IMR-90 (cell line): ENCODE measurements at regions not wholly inside any gene's neighbourhood (a gene's known extent, or its start where the extent isn't known, plus 50 kb on each side); places are given as distances from the start of the nearest gene placed in this dataset.

Source experiments
- ATAC-seq: fragments of 200-7000 bp; cut with Tn5 transposase; 2 replicates; pipeline ENCODE4 v1.9.1; 2020; ENCODE audit warnings: low read depth, mild to moderate bottlenecking, moderate library complexity
- BruUV-seq: library from RNA; stranded (reverse); fragments of 400-500 nt; replicated peaks from 2 replicates; lab custom pipeline; 2021; lab: Mats Ljungman, UMichigan
- CTCF ChIA-PET: fragments of 300-600 bp; formaldehyde crosslinking; extraction: SDS; loops from one replicate; lab custom pipeline; 2021; ENCODE audit warnings: antibody characterized with exemption; lab: Yijun Ruan, JAX
- POLR2A ChIA-PET: fragments of 300-600 bp; sonication (Branson Sonifier 250); formaldehyde crosslinking; loops from one replicate; lab custom pipeline; 2022; ENCODE audit warnings: antibody characterized with exemption; ENCODE audit not compliant: unreplicated experiment; lab: Charles Lee
- DNase-seq: peaks from one replicate; pipeline ENCODE4 v3.0.0; 2013
- H2AFZ ChIP-seq: replicated peaks from 2 replicates; pipeline ENCODE3; 2013; ENCODE audit warnings: low read length, mild to moderate bottlenecking; ENCODE audit not compliant: poor library complexity
- H2AK5ac ChIP-seq: 2 replicates; pipeline ENCODE4 v1.6.1; 2013; ENCODE audit warnings: low read depth, low read length, inconsistent platforms
- H2AK9ac ChIP-seq: replicated peaks from 2 replicates; pipeline ENCODE3; 2013; ENCODE audit warnings: mild to moderate bottlenecking, low read depth, low read length, moderate library complexity; ENCODE audit not compliant: poor library complexity
- H2BK120ac ChIP-seq: 2 replicates; pipeline ENCODE4 v1.6.1; 2013; ENCODE audit warnings: low read depth, low read length, inconsistent platforms
- H2BK15ac ChIP-seq: 3 replicates; pipeline ENCODE4 v1.6.1; 2013; ENCODE audit warnings: low read depth, low read length, inconsistent platforms
- H2BK20ac ChIP-seq: 2 replicates; pipeline ENCODE4 v1.6.1; 2013; ENCODE audit warnings: low read depth, mild to moderate bottlenecking, inconsistent platforms, low read length, moderate library complexity
- H2BK5ac ChIP-seq: 2 replicates; pipeline ENCODE4 v1.6.1; 2013; ENCODE audit warnings: mild to moderate bottlenecking, low read depth, low read length, inconsistent platforms; ENCODE audit not compliant: poor library complexity, severe bottlenecking
- H3K14ac ChIP-seq: replicated peaks from 2 replicates; pipeline ENCODE4 v1.6.1; 2013; ENCODE audit warnings: low read depth, low read length, inconsistent platforms
- H3K18ac ChIP-seq: 2 replicates; pipeline ENCODE4 v1.6.1; 2013; ENCODE audit warnings: low read depth, low read length, control low read depth
- H3K23ac ChIP-seq: 2 replicates; pipeline ENCODE4 v1.6.1; 2013; ENCODE audit warnings: low read depth, low read length, inconsistent platforms
- H3K27ac ChIP-seq: 2 replicates; pipeline ENCODE4 v1.5.1; 2013; ENCODE audit warnings: mild to moderate bottlenecking, control low read depth, low read length; ENCODE audit not compliant: insufficient read depth
- H3K27me3 ChIP-seq: 2 replicates; pipeline ENCODE4 v1.6.1; 2013; ENCODE audit warnings: low read length; ENCODE audit not compliant: control insufficient read depth, insufficient read depth
- H3K36me3 ChIP-seq: 2 replicates; pipeline ENCODE4 v1.6.1; 2013; ENCODE audit warnings: low read length, mixed read lengths; ENCODE audit not compliant: control insufficient read depth, insufficient read depth
- H3K4ac ChIP-seq: 2 replicates; pipeline ENCODE4 v1.6.1; 2013; ENCODE audit warnings: low read depth, low read length, inconsistent platforms
- H3K4me1 ChIP-seq: 2 replicates; pipeline ENCODE4 v1.6.1; 2013; ENCODE audit warnings: low read length, mixed read lengths; ENCODE audit not compliant: control insufficient read depth, insufficient read depth
- H3K4me2 ChIP-seq: 2 replicates; pipeline ENCODE4 v1.6.1; 2013; ENCODE audit warnings: low read depth, mild to moderate bottlenecking, control low read depth, low read length, moderate library complexity
- H3K4me3 ChIP-seq: 2 replicates; pipeline ENCODE4 v1.5.1; 2013; ENCODE audit warnings: low read depth, mild to moderate bottlenecking, control low read depth, low read length, moderate library complexity; ENCODE audit not compliant: insufficient read depth
- H3K56ac ChIP-seq: 2 replicates; pipeline ENCODE4 v1.6.1; 2013; ENCODE audit warnings: low read length, inconsistent platforms; ENCODE audit not compliant: insufficient read depth; ENCODE audit errors: extremely low read depth
- H3K79me1 ChIP-seq, 2 experiments: 2 replicates each; pipeline ENCODE4 v1.6.1; 2013; ENCODE audit warnings: low read length in 2 of 2, inconsistent platforms in 1 of 2, low read depth in 1 of 2
- H3K9ac ChIP-seq: 2 replicates; pipeline ENCODE4 v1.6.1; 2013; ENCODE audit warnings: low read depth, low read length, control low read depth
- H3K9me1 ChIP-seq: 2 replicates; pipeline ENCODE4 v1.6.1; 2013; ENCODE audit warnings: low read length, inconsistent platforms; ENCODE audit not compliant: insufficient read depth
- H3K9me3 ChIP-seq: 2 replicates; pipeline ENCODE4 v1.6.1; 2013; ENCODE audit warnings: low read length; ENCODE audit not compliant: control insufficient read depth, insufficient read depth
- H4K20me1 ChIP-seq: 2 replicates; pipeline ENCODE4 v1.6.1; 2013; ENCODE audit warnings: low read length, inconsistent platforms; ENCODE audit not compliant: insufficient read depth
- H4K5ac ChIP-seq: 2 replicates; pipeline ENCODE4 v1.6.1; 2013; ENCODE audit warnings: mild to moderate bottlenecking, low read depth, low read length, control low read depth
- H4K8ac ChIP-seq, 2 experiments: 2 replicates each; pipeline ENCODE4 v1.6.1; 2013; ENCODE audit warnings: low read depth in 2 of 2, low read length in 2 of 2, control low read depth in 1 of 2, inconsistent platforms in 1 of 2
- H4K91ac ChIP-seq: 2 replicates; pipeline ENCODE4 v1.6.1; 2013; ENCODE audit warnings: low read depth, low read length, inconsistent platforms; ENCODE audit not compliant: insufficient read depth
- BHLHE40 ChIP-seq: fragments of 150-350 bp; IDR thresholded peaks from 2 replicates; pipeline ENCODE4 v1.6.1; 2016; ENCODE audit warnings: mild to moderate bottlenecking, low read depth, low read length
- CEBPB ChIP-seq: IDR thresholded peaks from 2 replicates; pipeline ENCODE4 v1.6.1; 2012; ENCODE audit warnings: low read depth, low read length, improper control_type of control experiment
- CHD1 ChIP-seq: IDR thresholded peaks from 2 replicates; pipeline ENCODE4 v1.6.1; 2012; ENCODE audit warnings: low read depth, low read length, improper control_type of control experiment
- FOS ChIP-seq: fragments of 150-350 bp; IDR thresholded peaks from 2 replicates; pipeline ENCODE4 v1.6.1; 2016; ENCODE audit warnings: low read depth, low read length
- MAFK ChIP-seq: IDR thresholded peaks from 2 replicates; pipeline ENCODE4 v1.6.1; 2012; ENCODE audit warnings: low read depth, low read length, improper control_type of control experiment
- MAZ ChIP-seq: IDR thresholded peaks from 2 replicates; pipeline ENCODE4 v1.6.1; 2012; ENCODE audit warnings: low read depth, mild to moderate bottlenecking, low read length, improper control_type of control experiment, moderate library complexity, borderline replicate concordance
- MXI1 ChIP-seq: IDR thresholded peaks from 2 replicates; pipeline ENCODE4 v1.6.1; 2012; ENCODE audit warnings: low read depth, mild to moderate bottlenecking, low read length, moderate library complexity, borderline replicate concordance
- NFE2L2 ChIP-seq: fragments of 150-350 bp; IDR thresholded peaks from 2 replicates; pipeline ENCODE4 v1.6.1; 2016; ENCODE audit warnings: low read depth, mild to moderate bottlenecking, low read length
- POLR2A ChIP-seq: IDR thresholded peaks from 2 replicates; pipeline ENCODE4 v1.6.1; 2012; ENCODE audit warnings: mild to moderate bottlenecking, low read depth, low read length
- RAD21 ChIP-seq: IDR thresholded peaks from 2 replicates; pipeline ENCODE4 v1.6.1; 2012; ENCODE audit warnings: low read length, improper control_type of control experiment
- RCOR1 ChIP-seq: IDR thresholded peaks from 2 replicates; pipeline ENCODE4 v1.6.1; 2012; ENCODE audit warnings: mild to moderate bottlenecking, low read length, improper control_type of control experiment; ENCODE audit not compliant: insufficient replicate concordance
- RFX5 ChIP-seq: IDR thresholded peaks from 2 replicates; pipeline ENCODE4 v1.8.0; 2012; ENCODE audit warnings: low read depth, mild to moderate bottlenecking, low read length, moderate library complexity
- SMC3 ChIP-seq: fragments of 150-350 bp; IDR thresholded peaks from 2 replicates; pipeline ENCODE4 v1.6.1; 2016; ENCODE audit warnings: low read depth, mild to moderate bottlenecking, antibody characterized with exemption, low read length, moderate library complexity
- WGBS, 2 experiments: methylation state at CpG; one replicate each; pipeline versions ENCODE4 v1.1.5 to v1.1.7; 2013; ENCODE audit warnings: missing lambda C conversion rate in 2 of 2; ENCODE audit not compliant: insufficient read length in 1 of 2; ENCODE audit errors: extremely low coverage in 2 of 2; 5-methylcytosine and 5-hydroxymethylcytosine counted together
- dilution Hi-C: fragments of 300-500 bp; cut with HindIII; formaldehyde crosslinking; loops from one replicate; pipeline ENCODE4 v1.14.3; 2018; ENCODE audit warnings: low sequenced_read_pairs; ENCODE audit not compliant: unreplicated experiment
- in situ Hi-C: fragments of 300-500 bp; cut with MboI; formaldehyde crosslinking; loops from 3 replicates; pipeline ENCODE4 v1.14.3; 2019; ENCODE audit warnings: low sequenced_read_pairs, inconsistent platforms, mixed read lengths
- intact Hi-C: fragments of 100-400 bp; cut with micrococcal nuclease; formaldehyde crosslinking; loops from 2 replicates; pipeline ENCODE4 v1.10.0; 2022
- TF ChIP-seq, protein P1 (sequence below): fragments of 150-350 bp; IDR thresholded peaks from 2 replicates; pipeline ENCODE4 v1.6.1; 2016; ENCODE audit warnings: low read depth, mild to moderate bottlenecking, low read length, moderate library complexity, borderline replicate concordance
- TF ChIP-seq, protein P2 (sequence below): conservative IDR thresholded peaks from 2 replicates; pipeline ENCODE4 v1.5.1; 2012; ENCODE audit warnings: mild to moderate bottlenecking, low read depth, low read length, improper control_type of control experiment
- TF ChIP-seq, protein P3 (sequence below): fragments of 150-350 bp; IDR thresholded peaks from 2 replicates; pipeline ENCODE4 v1.6.1; 2017; ENCODE audit warnings: mild to moderate bottlenecking, antibody characterized with exemption, low read length, low read depth

DNA sequence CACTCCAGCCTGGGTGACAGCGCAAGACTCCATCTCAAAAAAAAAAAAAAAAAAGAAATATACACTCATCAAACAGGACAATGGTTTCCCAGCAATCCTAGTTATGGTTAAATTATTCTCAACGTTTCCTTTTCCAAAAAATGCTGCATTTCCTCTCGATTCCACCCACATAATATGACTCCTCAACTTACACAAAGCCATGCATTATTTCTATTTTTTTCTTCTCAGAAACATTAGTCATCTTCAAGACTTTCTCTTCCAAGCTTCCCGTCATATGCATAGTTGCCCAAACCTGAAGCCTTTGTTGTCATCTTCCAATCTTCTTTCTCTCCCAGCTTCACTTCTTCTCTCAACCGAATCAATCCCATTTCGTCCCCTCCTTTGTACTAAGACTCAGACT lies 61.4 kb upstream of the RANBP6 start:
- intact Hi-C loops, result no loop called here
- Histone ChIP-seq H3K27ac (no peak overlapping the region), H3K9ac (no peak overlapping the region), H3K9me3 (no peaks in the 10 kb centered on the region), H3K4ac (no peak overlapping the region), H2BK20ac (no peak overlapping the region), H4K20me1 (no peaks in the 10 kb centered on the region), H2BK5ac (no peak overlapping the region), H2BK120ac (no peak overlapping the region), H4K5ac (no peak overlapping the region), H3K4me1 (no peaks in the 10 kb centered on the region), H4K8ac (no peak overlapping the region), H2AK9ac (no peak overlapping the region), H3K4me2 (no peak overlapping the region), H3K79me1 (no peaks in the 10 kb centered on the region), H2AFZ (no peak overlapping the region), H3K14ac (no peak overlapping the region), H3K18ac (no peak overlapping the region), H3K56ac (no peak overlapping the region), H3K4me3 (no peak overlapping the region), H3K36me3 (no peaks in the 10 kb centered on the region), H3K23ac (no peak overlapping the region), H3K27me3 (no peaks in the 10 kb centered on the region), H3K9me1 (no peaks in the 10 kb centered on the region), H2BK15ac (no peak overlapping the region), H2AK5ac (no peak overlapping the region), H4K91ac (no peak overlapping the region)
- BruUV-seq, result no TSS peak
- dilution Hi-C loops, result no loop called here
- ChIA-PET CTCF (no interaction called here), POLR2A (no interaction called here)
- 47 to 100% methylated on average over 2 to 5 of the region's 6 CpGs for WGBS, 2 experiments
- TF ChIP-seq MAFK, result no peak
- TF ChIP-seq, protein P1, sequence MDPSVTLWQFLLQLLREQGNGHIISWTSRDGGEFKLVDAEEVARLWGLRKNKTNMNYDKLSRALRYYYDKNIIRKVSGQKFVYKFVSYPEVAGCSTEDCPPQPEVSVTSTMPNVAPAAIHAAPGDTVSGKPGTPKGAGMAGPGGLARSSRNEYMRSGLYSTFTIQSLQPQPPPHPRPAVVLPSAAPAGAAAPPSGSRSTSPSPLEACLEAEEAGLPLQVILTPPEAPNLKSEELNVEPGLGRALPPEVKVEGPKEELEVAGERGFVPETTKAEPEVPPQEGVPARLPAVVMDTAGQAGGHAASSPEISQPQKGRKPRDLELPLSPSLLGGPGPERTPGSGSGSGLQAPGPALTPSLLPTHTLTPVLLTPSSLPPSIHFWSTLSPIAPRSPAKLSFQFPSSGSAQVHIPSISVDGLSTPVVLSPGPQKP, result no peak
- no peak for TF ChIP-seq CEBPB
- TF ChIP-seq RCOR1, result no peak
- no peak for TF ChIP-seq MAZ
- TF ChIP-seq, protein P2, sequence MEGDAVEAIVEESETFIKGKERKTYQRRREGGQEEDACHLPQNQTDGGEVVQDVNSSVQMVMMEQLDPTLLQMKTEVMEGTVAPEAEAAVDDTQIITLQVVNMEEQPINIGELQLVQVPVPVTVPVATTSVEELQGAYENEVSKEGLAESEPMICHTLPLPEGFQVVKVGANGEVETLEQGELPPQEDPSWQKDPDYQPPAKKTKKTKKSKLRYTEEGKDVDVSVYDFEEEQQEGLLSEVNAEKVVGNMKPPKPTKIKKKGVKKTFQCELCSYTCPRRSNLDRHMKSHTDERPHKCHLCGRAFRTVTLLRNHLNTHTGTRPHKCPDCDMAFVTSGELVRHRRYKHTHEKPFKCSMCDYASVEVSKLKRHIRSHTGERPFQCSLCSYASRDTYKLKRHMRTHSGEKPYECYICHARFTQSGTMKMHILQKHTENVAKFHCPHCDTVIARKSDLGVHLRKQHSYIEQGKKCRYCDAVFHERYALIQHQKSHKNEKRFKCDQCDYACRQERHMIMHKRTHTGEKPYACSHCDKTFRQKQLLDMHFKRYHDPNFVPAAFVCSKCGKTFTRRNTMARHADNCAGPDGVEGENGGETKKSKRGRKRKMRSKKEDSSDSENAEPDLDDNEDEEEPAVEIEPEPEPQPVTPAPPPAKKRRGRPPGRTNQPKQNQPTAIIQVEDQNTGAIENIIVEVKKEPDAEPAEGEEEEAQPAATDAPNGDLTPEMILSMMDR, result no peak
- TF ChIP-seq, protein P3, sequence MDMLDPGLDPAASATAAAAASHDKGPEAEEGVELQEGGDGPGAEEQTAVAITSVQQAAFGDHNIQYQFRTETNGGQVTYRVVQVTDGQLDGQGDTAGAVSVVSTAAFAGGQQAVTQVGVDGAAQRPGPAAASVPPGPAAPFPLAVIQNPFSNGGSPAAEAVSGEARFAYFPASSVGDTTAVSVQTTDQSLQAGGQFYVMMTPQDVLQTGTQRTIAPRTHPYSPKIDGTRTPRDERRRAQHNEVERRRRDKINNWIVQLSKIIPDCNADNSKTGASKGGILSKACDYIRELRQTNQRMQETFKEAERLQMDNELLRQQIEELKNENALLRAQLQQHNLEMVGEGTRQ, result no peak
- TF ChIP-seq POLR2A, result no peak
- no peak for TF ChIP-seq RFX5
- TF ChIP-seq NFE2L2, result no peak
- no peak for TF ChIP-seq FOS
- no peak for TF ChIP-seq SMC3
- no peak for TF ChIP-seq CHD1
- TF ChIP-seq BHLHE40, result no peak
- TF ChIP-seq MXI1, result no peak
- TF ChIP-seq RAD21, result no peak
- in situ Hi-C loops, result no loop called here
- ATAC-seq (no peak), DNase-seq (peak; percentile 46)
